ENCODE measurements at regions not wholly inside any gene's neighbourhood (a gene's known extent, or its start where the extent isn't known, plus 50 kb on each side); places are given as distances from the start of the nearest gene placed in this dataset.

GRCh38 chr11:29119116-29119515 is 897.7 kb downstream of the KCNA4 start:
- no peak for DNase-seq
- no peaks in the 10 kb centered on the region for H3K4me1 ChIP-seq
- H3K4me3 ChIP-seq = no peak overlapping the region
- intact Hi-C loops (cut with DNase I) = no loop called here
- no peak overlapping the region for H3K27ac ChIP-seq
- WGBS, 3 donors = 43 to 88% (median 83%) methylated on average over 1 of the region's 1 CpG
- ATAC-seq = no peak
- TF ChIP-seq CTCF (IDR thresholded peaks at IDR 0.05) = no peak
- H3K27me3 ChIP-seq (ENCODE audit: insufficient read depth in 3 of 3, low read length in 2 of 3) = no peaks in the 10 kb centered on the region
- no peaks in the 10 kb centered on the region for H3K36me3 ChIP-seq (ENCODE audit: insufficient read depth in 1 of 2, low read depth in 1 of 2)
- H3K9me3 ChIP-seq = no peaks in the 10 kb centered on the region

GRCh38 chr11:29100967-29101366 is 915.9 kb downstream of the KCNA4 start:
- TF ChIP-seq CTCF (IDR thresholded peaks at IDR 0.05) = no peak
- intact Hi-C loops (cut with DNase I) = no loop called here
- no peaks in the 10 kb centered on the region for H3K4me1 ChIP-seq
- ATAC-seq (no peak), DNase-seq (no peak)
- 49 to 79% (median 65%) methylated on average over 3 of the region's 3 CpGs for WGBS, 3 donors
- no peaks in the 10 kb centered on the region for H3K36me3 ChIP-seq (ENCODE audit: insufficient read depth in 1 of 2, low read depth in 1 of 2)
- no peak overlapping the region for H3K4me3 ChIP-seq
- H3K27me3 ChIP-seq (ENCODE audit: insufficient read depth in 3 of 3, low read length in 2 of 3) = no peaks in the 10 kb centered on the region
- H3K9me3 ChIP-seq = no peaks in the 10 kb centered on the region
- no peak overlapping the region for H3K27ac ChIP-seq

- Histone ChIP-seq H3K27me3 (ENCODE audit: insufficient read depth in 3 of 3, low read length in 2 of 3) (no peaks in the 10 kb centered on the region), H3K27ac (no peak overlapping the region), H3K4me1 (no peaks in the 10 kb centered on the region), H3K4me3 (no peak overlapping the region), H3K36me3 (ENCODE audit: insufficient read depth in 1 of 2, low read depth in 1 of 2) (no peaks in the 10 kb centered on the region), H3K9me3 (no peaks in the 10 kb centered on the region)
- ATAC-seq = no peak
- DNase-seq = no peak
- intact Hi-C loops (cut with DNase I) = no loop called here
- TF ChIP-seq CTCF (IDR thresholded peaks at IDR 0.05) = no peak
- WGBS, 3 donors = 83 to 84% (median 84%) methylated on average over 1 of the region's 1 CpG
Measured at GRCh38 chr11:29095821-29096220, 921.0 kb downstream of the KCNA4 start.

GRCh38 chr11:29093416-29094120 is 923.3 kb downstream of the KCNA4 start:
- Histone ChIP-seq H3K27ac (no peak overlapping the region), H3K9me3 (no peaks in the 10 kb centered on the region), H3K36me3 (ENCODE audit: insufficient read depth in 1 of 2, low read depth in 1 of 2) (no peaks in the 10 kb centered on the region), H3K27me3 (ENCODE audit: insufficient read depth in 3 of 3, low read length in 2 of 3) (no peaks in the 10 kb centered on the region), H3K4me1 (no peaks in the 10 kb centered on the region), H3K4me3 (no peak overlapping the region)
- intact Hi-C loops (cut with DNase I) = no loop called here
- 85 to 95% (median 89%) methylated on average over 1 of the region's 1 CpG for WGBS, 3 donors
- DNase-seq (no peak), ATAC-seq (no peak)
- no peak for TF ChIP-seq CTCF (IDR thresholded peaks at IDR 0.05)

Data from psoas muscle (tissue), 7 donors.